Glutamatergic neuron (in vitro differentiated cells): ENCODE measurements at regions not wholly inside any gene's neighbourhood (a gene's known extent, or its start where the extent isn't known, plus 50 kb on each side); places are given as distances from the start of the nearest gene placed in this dataset.
A peak's percentile ranks its signal among the peaks of the same experiment; 100 is the strongest.

Experiments
- DNase-seq: peaks from one replicate; pipeline ENCODE4 v3.0.0; 2022
- H3K27ac Mint-ChIP-seq: one replicate; pipeline ENCODE4 v1.8.0; 2020; ENCODE audit warnings: mild to moderate bottlenecking, mixed read lengths, inconsistent platforms; ENCODE audit not compliant: unreplicated experiment
- H3K27me3 Mint-ChIP-seq: one replicate; pipeline ENCODE4 v1.8.0; 2020; ENCODE audit warnings: mild to moderate bottlenecking, moderate library complexity, mixed read lengths, inconsistent platforms; ENCODE audit not compliant: unreplicated experiment
- H3K36me3 Mint-ChIP-seq: one replicate; pipeline ENCODE4 v1.8.0; 2020; ENCODE audit warnings: mild to moderate bottlenecking, mixed read lengths, inconsistent platforms; ENCODE audit not compliant: unreplicated experiment
- H3K4me1 Mint-ChIP-seq: one replicate; pipeline ENCODE4 v1.8.0; 2020; ENCODE audit warnings: mild to moderate bottlenecking, low read depth, mixed read lengths, inconsistent platforms; ENCODE audit not compliant: unreplicated experiment
- H3K4me3 Mint-ChIP-seq: one replicate; pipeline ENCODE4 v1.8.0; 2020; ENCODE audit warnings: mild to moderate bottlenecking, mixed read lengths, inconsistent platforms; ENCODE audit not compliant: unreplicated experiment
- H3K9me3 Mint-ChIP-seq: one replicate; pipeline ENCODE4 v1.8.0; 2020; ENCODE audit warnings: mild to moderate bottlenecking, moderate library complexity, mixed read lengths, inconsistent platforms; ENCODE audit not compliant: unreplicated experiment
- CTCF ChIP-seq: fragments of 200-600 bp; sonication (generic); IDR thresholded peaks from one replicate; pipeline ENCODE4 v1.5.0; 2021; ENCODE audit not compliant: partially characterized antibody, unreplicated experiment

GRCh38 chr2:207395535-207396251 lies 134.1 kb upstream of the CREB1 start:
- Mint-ChIP-seq H3K36me3 (peaks cover 6% of the 10 kb centered on the region), H3K4me3 (no peak overlapping the region), H3K4me1 (peaks cover 20% of the 10 kb centered on the region), H3K27ac (no peak overlapping the region), H3K27me3 (no peaks in the 10 kb centered on the region), H3K9me3 (peaks cover 3% of the 10 kb centered on the region)
- no peak for TF ChIP-seq CTCF
- no peak for DNase-seq

GRCh38 chr2:207397917-207398655 lies 131.7 kb upstream of the CREB1 start:
- H3K36me3 Mint-ChIP-seq = peaks cover 6% of the 10 kb centered on the region
- peaks cover 20% of the 10 kb centered on the region for H3K4me1 Mint-ChIP-seq
- peaks cover 3% of the 10 kb centered on the region for H3K9me3 Mint-ChIP-seq
- H3K27me3 Mint-ChIP-seq = peaks cover 2% of the 10 kb centered on the region
- DNase-seq = no peak
- TF ChIP-seq CTCF = no peak
- no peak overlapping the region for H3K4me3 Mint-ChIP-seq
- no peak overlapping the region for H3K27ac Mint-ChIP-seq

GRCh38 chr2:207399301-207399700 lies 130.5 kb upstream of the CREB1 start:
- H3K27ac Mint-ChIP-seq = peak overlapping the region; percentile 57
- peaks cover 6% of the 10 kb centered on the region for H3K36me3 Mint-ChIP-seq
- DNase-seq = no peak
- peaks cover 2% of the 10 kb centered on the region for H3K27me3 Mint-ChIP-seq
- no peak for TF ChIP-seq CTCF
- peaks cover 17% of the 10 kb centered on the region for H3K4me1 Mint-ChIP-seq
- H3K9me3 Mint-ChIP-seq = peaks cover 3% of the 10 kb centered on the region
- H3K4me3 Mint-ChIP-seq = no peak overlapping the region

GRCh38 chr2:207401338-207401737 lies 128.4 kb upstream of the CREB1 start:
- Mint-ChIP-seq H3K4me1 (peaks cover 14% of the 10 kb centered on the region), H3K27ac (no peak overlapping the region), H3K9me3 (peaks cover 2% of the 10 kb centered on the region), H3K27me3 (peaks cover 2% of the 10 kb centered on the region), H3K36me3 (no peaks in the 10 kb centered on the region), H3K4me3 (no peak overlapping the region)
- DNase-seq = no peak
- no peak for TF ChIP-seq CTCF

GRCh38 chr2:207403141-207403540 lies 126.6 kb upstream of the CREB1 start:
- Mint-ChIP-seq H3K4me1 (peaks cover 16% of the 10 kb centered on the region), H3K36me3 (no peaks in the 10 kb centered on the region), H3K27me3 (peaks cover 2% of the 10 kb centered on the region), H3K9me3 (peaks cover 2% of the 10 kb centered on the region), H3K4me3 (no peak overlapping the region), H3K27ac (no peak overlapping the region)
- no peak for DNase-seq
- no peak for TF ChIP-seq CTCF
